Suprapubic skin (tissue), 4 donors: ENCODE measurements at regions not wholly inside any gene's neighbourhood (a gene's known extent, or its start where the extent isn't known, plus 50 kb on each side); places are given as distances from the start of the nearest gene placed in this dataset.
A peak's percentile ranks its signal among the peaks of the same experiment; 100 is the strongest.

Experiments
- DNase-seq, 2 donors: peaks; one replicate each; pipeline ENCODE4 v3.0.0-alpha.2; 2019; ENCODE audit warnings: low spot score in 2 of 2
- H3K27ac ChIP-seq: fragments of 200-600 bp; sonication (generic); one replicate; pipeline ENCODE4 v1.5.1; 2019
- H3K27me3 ChIP-seq: fragments of 200-600 bp; sonication (generic); one replicate; pipeline ENCODE4 v1.5.1; 2019
- H3K36me3 ChIP-seq: fragments of 200-600 bp; sonication (generic); one replicate; pipeline ENCODE4 v1.5.1; 2019
- H3K4me1 ChIP-seq: fragments of 200-600 bp; sonication (generic); one replicate; pipeline ENCODE4 v1.5.1; 2019
- H3K4me3 ChIP-seq: fragments of 200-600 bp; sonication (generic); one replicate; pipeline ENCODE4 v1.5.1; 2019; ENCODE audit warnings: mild to moderate bottlenecking
- H3K9me3 ChIP-seq: fragments of 200-600 bp; sonication (generic); one replicate; pipeline ENCODE4 v1.5.1; 2019
- CTCF ChIP-seq, 2 donors: fragments of 200-600 bp in 1 of 2; fragments of 450-650 bp in 1 of 2; sonication (generic) in 1 of 2; IDR thresholded peaks; one replicate each; pipeline ENCODE4 v1.5.1; 2016 to 2019; ENCODE audit warnings: antibody characterized with exemption in 2 of 2, mild to moderate bottlenecking in 1 of 2, moderate library complexity in 1 of 2
- EP300 ChIP-seq: sonication (generic); formaldehyde crosslinking; IDR thresholded peaks from one replicate; pipeline ENCODE4 v1.6.1; 2017; ENCODE audit warnings: antibody characterized with exemption
- POLR2A ChIP-seq, 2 donors: fragments of 450-650 bp; IDR thresholded peaks; one replicate each; pipeline ENCODE4 v1.6.1; 2017; ENCODE audit warnings: antibody characterized with exemption in 2 of 2, mild to moderate bottlenecking in 2 of 2, moderate library complexity in 2 of 2
- POLR2AphosphoS5 ChIP-seq, 3 donors: sonication (generic); formaldehyde crosslinking; IDR thresholded peaks; one replicate each; pipeline ENCODE4 v1.6.1; 2017; ENCODE audit warnings: antibody characterized with exemption in 3 of 3
- WGBS: methylation state at CpG from one replicate; pipeline ENCODE4 v1.1.5; 2018; 5-methylcytosine and 5-hydroxymethylcytosine counted together

- no peaks in the 10 kb centered on the region for H3K36me3 ChIP-seq
- 20% methylated on average over 42 of the region's 42 CpGs for WGBS
- H3K4me1 ChIP-seq, result peaks cover 6% of the 10 kb centered on the region
- no peaks in the 10 kb centered on the region for H3K9me3 ChIP-seq
- no peak overlapping the region for H3K27ac ChIP-seq
- H3K27me3 ChIP-seq, result peaks cover 31% of the 10 kb centered on the region
- TF ChIP-seq POLR2A (IDR thresholded peaks at IDR 0.05) (no peak), CTCF (IDR thresholded peaks at IDR 0.05) (no peak), EP300 (no peak), POLR2AphosphoS5 (IDR thresholded peaks at IDR 0.05) (no peak)
- DNase-seq, result no peak
- H3K4me3 ChIP-seq, result peak overlapping the region; percentile 1
Measured at GRCh38 chr9:89234205-89235067, 55.8 kb upstream of the SHC3 start.

- Histone ChIP-seq H3K4me1 (peaks cover 6% of the 10 kb centered on the region), H3K36me3 (no peaks in the 10 kb centered on the region), H3K4me3 (no peak overlapping the region), H3K9me3 (no peaks in the 10 kb centered on the region), H3K27me3 (peaks cover 31% of the 10 kb centered on the region), H3K27ac (no peak overlapping the region)
- TF ChIP-seq POLR2A (IDR thresholded peaks at IDR 0.05) (no peak), EP300 (no peak), CTCF (IDR thresholded peaks at IDR 0.05) (no peak), POLR2AphosphoS5 (IDR thresholded peaks at IDR 0.05) (no peak)
- 57% methylated on average over 6 of the region's 6 CpGs for WGBS
- DNase-seq, result no peak
Measured at GRCh38 chr9:89236955-89237573, 58.4 kb upstream of the SHC3 start.

DNA sequence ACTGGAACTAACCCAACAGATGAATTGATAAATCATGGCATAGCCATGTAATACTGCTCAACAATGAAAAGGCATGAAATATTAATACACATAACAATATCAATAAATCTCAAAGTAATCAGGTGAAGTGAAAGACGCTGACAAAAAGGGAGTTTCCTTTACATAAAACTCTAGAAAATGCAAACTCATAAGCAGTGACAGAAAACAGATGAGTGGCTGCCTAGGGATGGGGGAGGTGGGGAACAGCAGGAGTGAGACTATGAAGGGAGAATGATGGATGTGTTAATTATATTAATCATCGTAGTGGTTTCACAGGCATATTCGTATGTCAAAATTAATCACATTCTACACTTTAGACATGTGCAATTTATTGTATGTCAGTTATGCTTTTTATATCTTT lies 59.8 kb upstream of the SHC3 start:
- WGBS, result 62% methylated on average over 3 of the region's 3 CpGs
- H3K36me3 ChIP-seq, result no peaks in the 10 kb centered on the region
- H3K27me3 ChIP-seq, result peaks cover 27% of the 10 kb centered on the region
- no peak overlapping the region for H3K27ac ChIP-seq
- TF ChIP-seq EP300, result no peak
- no peak for TF ChIP-seq CTCF (IDR thresholded peaks at IDR 0.05)
- TF ChIP-seq POLR2AphosphoS5 (IDR thresholded peaks at IDR 0.05), result no peak
- TF ChIP-seq POLR2A (IDR thresholded peaks at IDR 0.05), result no peak
- no peaks in the 10 kb centered on the region for H3K9me3 ChIP-seq
- no peak for DNase-seq
- no peak overlapping the region for H3K4me3 ChIP-seq
- peaks cover 6% of the 10 kb centered on the region for H3K4me1 ChIP-seq

GRCh38 chr9:89243296-89244061 lies 64.9 kb upstream of the SHC3 start:
- WGBS, result 81% methylated on average over 8 of the region's 8 CpGs
- Histone ChIP-seq H3K27ac (no peak overlapping the region), H3K36me3 (no peaks in the 10 kb centered on the region), H3K4me1 (no peaks in the 10 kb centered on the region), H3K4me3 (no peak overlapping the region), H3K27me3 (no peaks in the 10 kb centered on the region), H3K9me3 (no peaks in the 10 kb centered on the region)
- DNase-seq, result no peak
- no peak for TF ChIP-seq EP300
- TF ChIP-seq POLR2A (IDR thresholded peaks at IDR 0.05), result no peak
- no peak for TF ChIP-seq CTCF (IDR thresholded peaks at IDR 0.05)
- TF ChIP-seq POLR2AphosphoS5 (IDR thresholded peaks at IDR 0.05), result no peak

GRCh38 chr9:89246840-89247239 lies 64.2 kb upstream of the CKS2 start:
- Histone ChIP-seq H3K9me3 (no peaks in the 10 kb centered on the region), H3K36me3 (no peaks in the 10 kb centered on the region), H3K27ac (no peak overlapping the region), H3K27me3 (no peaks in the 10 kb centered on the region), H3K4me3 (no peak overlapping the region), H3K4me1 (no peaks in the 10 kb centered on the region)
- TF ChIP-seq EP300 (no peak), POLR2A (IDR thresholded peaks at IDR 0.05) (no peak), CTCF (IDR thresholded peaks at IDR 0.05) (no peak), POLR2AphosphoS5 (IDR thresholded peaks at IDR 0.05) (no peak)
- DNase-seq, result no peak
- WGBS, result 95% methylated on average over 5 of the region's 5 CpGs
